ENCODE measurements at regions not wholly inside any gene's neighbourhood (a gene's known extent, or its start where the extent isn't known, plus 50 kb on each side); places are given as distances from the start of the nearest gene placed in this dataset.

- TF ChIP-seq ZFP30 (CRISPR knock-in tag; IDR thresholded peaks at IDR 0.05; ENCODE audit: borderline replicate concordance) = no peak
- no peak for TF ChIP-seq ELK1 (CRISPR knock-in tag; IDR thresholded peaks at IDR 0.05)
- no peak for TF ChIP-seq DDX20 (tag; IDR thresholded peaks at IDR 0.05; ENCODE audit: low read depth)
- TF ChIP-seq TAF9B (IDR thresholded peaks at IDR 0.05; ENCODE audit: partially characterized antibody) = no peak
Measured at GRCh38 chr18:6605115-6605869, 124.2 kb upstream of the ARHGAP28 start (continued).

- DNase-seq (ENCODE audit: extremely low read depth in 1 of 4, low spot score in 3 of 4) = no peak
- no peak overlapping the region for H3K4me2 ChIP-seq (ENCODE audit: insufficient read depth, low read length)
- BruUV-seq (replicated peaks) = no TSS peak
- ChIA-PET CTCF (ENCODE audit: low intra/inter-chr PET ratio) (no interaction called here), POLR2A (interaction anchor here (0.6 to 1.8 kb wide), 2 partner anchors 9 to 282 kb away, joined by 3 to 5 read pairs; no protein-coding TSS in a partner anchor)
- 0% methylated on average over 4 of the region's 4 CpGs for WGBS (ENCODE audit: insufficient coverage, low coverage, missing lambda C conversion rate)
- in situ Hi-C loops (cut with MboI) (no loop called here), intact Hi-C loops (cut with micrococcal nuclease) (loop anchor here (5.0 kb wide), 1 partner anchor 281 kb away; no protein-coding TSS in a partner anchor)
- ATAC-seq = no peak
- no peak overlapping the region for H3K27ac ChIP-seq (ENCODE audit: extremely low read depth, low read depth, low read length)
- no peak for FAIRE-seq
- H3K36me3 ChIP-seq (ENCODE audit: control insufficient read depth, insufficient read depth, low read length) = no peaks in the 10 kb centered on the region
- H3K4me1 ChIP-seq (replicated peaks in 1 of 2; ENCODE audit: control insufficient read depth in 2 of 2, insufficient read depth in 2 of 2, low read length in 2 of 2) = no peaks in the 10 kb centered on the region
- peaks cover 0 to 4% of the 10 kb centered on the region in 2 experiments; a peak in 1 of 5 replicates for H3K27me3 ChIP-seq (ENCODE audit: control insufficient read depth in 2 of 2, insufficient read depth in 2 of 2, low read length in 2 of 2)
- H3K4me3 ChIP-seq = no peak overlapping the region
- no peaks in the 10 kb centered on the region for H3K9me1 ChIP-seq (ENCODE audit: control insufficient read depth, insufficient read depth, low read length)
- H4K20me1 ChIP-seq (replicated peaks; ENCODE audit: control insufficient read depth, insufficient read depth, low read length) = no peaks in the 10 kb centered on the region
- no peaks in the 10 kb centered on the region for H3K79me2 ChIP-seq (ENCODE audit: control insufficient read depth, insufficient read depth, low read length)
- no peaks in the 10 kb centered on the region for H3K9me3 ChIP-seq (replicated peaks; ENCODE audit: control insufficient read depth, insufficient read depth, low read depth, low read length)
- no peak overlapping the region for H2AFZ ChIP-seq (ENCODE audit: low read depth, low read length)
- no peak overlapping the region for H3K9ac ChIP-seq (ENCODE audit: insufficient read depth in 1 of 2, low read depth in 2 of 2, low read length in 2 of 2)
- no peak for TF ChIP-seq TAF9B (IDR thresholded peaks at IDR 0.05; ENCODE audit: partially characterized antibody)
- TF ChIP-seq AFF1 (IDR thresholded peaks at IDR 0.05; ENCODE audit: low read depth in 1 of 2, partially characterized antibody in 2 of 2) = no peak
- no peak for TF ChIP-seq E2F5 (CRISPR knock-in tag; IDR thresholded peaks at IDR 0.05)
- TF ChIP-seq LARP7 (IDR thresholded peaks at IDR 0.05) = no peak
- TF ChIP-seq HOXB6 (CRISPR knock-in tag; IDR thresholded peaks at IDR 0.05; ENCODE audit: borderline replicate concordance) = no peak
- TF ChIP-seq HDAC8 (tag; IDR thresholded peaks at IDR 0.05) = no peak
Measured at GRCh38 chr18:6606411-6607085, 123.0 kb upstream of the ARHGAP28 start.
